ENCODE measurements at regions not wholly inside any gene's neighbourhood (a gene's known extent, or its start where the extent isn't known, plus 50 kb on each side); places are given as distances from the start of the nearest gene placed in this dataset.

- Histone ChIP-seq H3K9me2 (ENCODE audit: insufficient read depth) (no peaks in the 10 kb centered on the region), H3F3A (ENCODE audit: insufficient read depth) (no peaks in the 10 kb centered on the region), H2AFZ (no peak overlapping the region), H3K4me1 (ENCODE audit: insufficient read depth) (no peaks in the 10 kb centered on the region), H3K27me3 (replicated peaks; ENCODE audit: insufficient read depth) (no peaks in the 10 kb centered on the region), H3K36me3 (ENCODE audit: low read depth) (no peaks in the 10 kb centered on the region), H3K27ac (no peak overlapping the region), H3K9me3 (ENCODE audit: low read depth) (no peaks in the 10 kb centered on the region), H3K4me2 (ENCODE audit: unreplicated experiment) (no peak overlapping the region), H3K9ac (no peak overlapping the region), H3K4me3 (no peak overlapping the region), H4K20me1 (ENCODE audit: insufficient read depth) (no peaks in the 10 kb centered on the region), H3K79me2 (ENCODE audit: insufficient read depth) (no peaks in the 10 kb centered on the region)
- TF ChIP-seq EZH2phosphoT487 (IDR thresholded peaks at IDR 0.05; ENCODE audit: insufficient read depth, low read depth) (no peak), EZH2 (IDR thresholded peaks at IDR 0.05; ENCODE audit: insufficient read depth, poor library complexity, severe bottlenecking) (no peak)
- in situ Hi-C loops (cut with MboI), result no loop called here
- DNase-seq, result no peak
- 15 to 21% methylated on average over 5 of the region's 5 CpGs for WGBS, 2 experiments (ENCODE audit: low coverage in 1 of 2, low lambda C conversion rate in 2 of 2, missing lambda C conversion rate in 2 of 2)
These were observed 725.0 kb downstream of the PRELID2 start for GRCh38 chr5:145110181-145110580.

- Histone ChIP-seq H3K4me3 (no peak overlapping the region), H3K4me2 (ENCODE audit: unreplicated experiment) (no peak overlapping the region), H3F3A (ENCODE audit: insufficient read depth) (no peaks in the 10 kb centered on the region), H2AFZ (no peak overlapping the region), H3K36me3 (ENCODE audit: low read depth) (no peaks in the 10 kb centered on the region), H3K9ac (no peak overlapping the region), H3K27me3 (replicated peaks; ENCODE audit: insufficient read depth) (no peaks in the 10 kb centered on the region), H3K79me2 (ENCODE audit: insufficient read depth) (no peaks in the 10 kb centered on the region), H4K20me1 (ENCODE audit: insufficient read depth) (no peaks in the 10 kb centered on the region), H3K9me2 (ENCODE audit: insufficient read depth) (no peaks in the 10 kb centered on the region), H3K4me1 (ENCODE audit: insufficient read depth) (no peaks in the 10 kb centered on the region), H3K9me3 (ENCODE audit: low read depth) (no peaks in the 10 kb centered on the region), H3K27ac (no peak overlapping the region)
- in situ Hi-C loops (cut with MboI), result no loop called here
- WGBS, 2 experiments (ENCODE audit: low coverage in 1 of 2, low lambda C conversion rate in 2 of 2, missing lambda C conversion rate in 2 of 2), result 69 to 80% methylated on average over 3 of the region's 3 CpGs
- TF ChIP-seq EZH2 (IDR thresholded peaks at IDR 0.05; ENCODE audit: insufficient read depth, poor library complexity, severe bottlenecking) (no peak), EZH2phosphoT487 (IDR thresholded peaks at IDR 0.05; ENCODE audit: insufficient read depth, low read depth) (no peak)
- DNase-seq, result no peak
These were observed 729.8 kb downstream of the PRELID2 start for GRCh38 chr5:145105384-145105783.

- H3K9ac ChIP-seq, result no peak overlapping the region
- no peaks in the 10 kb centered on the region for H4K20me1 ChIP-seq (ENCODE audit: insufficient read depth)
- no peaks in the 10 kb centered on the region for H3K9me3 ChIP-seq (ENCODE audit: low read depth)
- H3F3A ChIP-seq (ENCODE audit: insufficient read depth), result no peaks in the 10 kb centered on the region
- H3K4me3 ChIP-seq, result no peak overlapping the region
- in situ Hi-C loops (cut with MboI), result no loop called here
- H3K27ac ChIP-seq, result no peak overlapping the region
- H3K9me2 ChIP-seq (ENCODE audit: insufficient read depth), result no peaks in the 10 kb centered on the region
- no peak overlapping the region for H3K4me2 ChIP-seq (ENCODE audit: unreplicated experiment)
- H3K79me2 ChIP-seq (ENCODE audit: insufficient read depth), result no peaks in the 10 kb centered on the region
- DNase-seq, result no peak
- H3K4me1 ChIP-seq (ENCODE audit: insufficient read depth), result no peaks in the 10 kb centered on the region
- no peaks in the 10 kb centered on the region for H3K27me3 ChIP-seq (replicated peaks; ENCODE audit: insufficient read depth)
- H3K36me3 ChIP-seq (ENCODE audit: low read depth), result no peaks in the 10 kb centered on the region
- no peak overlapping the region for H2AFZ ChIP-seq
- no peak for TF ChIP-seq EZH2phosphoT487 (IDR thresholded peaks at IDR 0.05; ENCODE audit: insufficient read depth, low read depth)
- no peak for TF ChIP-seq EZH2 (IDR thresholded peaks at IDR 0.05; ENCODE audit: insufficient read depth, poor library complexity, severe bottlenecking)
These were observed 731.0 kb downstream of the PRELID2 start for GRCh38 chr5:145104106-145104505.

GRCh38 chr5:145101246-145101645, 733.9 kb downstream of the PRELID2 start:
- H2AFZ ChIP-seq, result no peak overlapping the region
- no peak overlapping the region for H3K9ac ChIP-seq
- H3K4me1 ChIP-seq (ENCODE audit: insufficient read depth), result no peaks in the 10 kb centered on the region
- no peaks in the 10 kb centered on the region for H3K27me3 ChIP-seq (replicated peaks; ENCODE audit: insufficient read depth)
- TF ChIP-seq EZH2phosphoT487 (IDR thresholded peaks at IDR 0.05; ENCODE audit: insufficient read depth, low read depth) (no peak), EZH2 (IDR thresholded peaks at IDR 0.05; ENCODE audit: insufficient read depth, poor library complexity, severe bottlenecking) (no peak)
- H3K27ac ChIP-seq, result no peak overlapping the region
- H3K79me2 ChIP-seq (ENCODE audit: insufficient read depth), result no peaks in the 10 kb centered on the region
- H3K9me2 ChIP-seq (ENCODE audit: insufficient read depth), result no peaks in the 10 kb centered on the region
- H3F3A ChIP-seq (ENCODE audit: insufficient read depth), result no peaks in the 10 kb centered on the region
- H3K4me3 ChIP-seq, result no peak overlapping the region
- in situ Hi-C loops (cut with MboI), result no loop called here
- DNase-seq, result peak; percentile 8
- H3K4me2 ChIP-seq (ENCODE audit: unreplicated experiment), result no peak overlapping the region
- no peaks in the 10 kb centered on the region for H4K20me1 ChIP-seq (ENCODE audit: insufficient read depth)
- no peaks in the 10 kb centered on the region for H3K36me3 ChIP-seq (ENCODE audit: low read depth)
- WGBS, 2 experiments (ENCODE audit: low coverage in 1 of 2, low lambda C conversion rate in 2 of 2, missing lambda C conversion rate in 2 of 2), result 67 to 73% methylated on average over 3 of the region's 3 CpGs
- no peaks in the 10 kb centered on the region for H3K9me3 ChIP-seq (ENCODE audit: low read depth)

GRCh38 chr5:145090115-145090514, 745.0 kb downstream of the PRELID2 start:
- in situ Hi-C loops (cut with MboI), result no loop called here
- no peaks in the 10 kb centered on the region for H3K9me2 ChIP-seq (ENCODE audit: insufficient read depth)
- no peak overlapping the region for H3K4me2 ChIP-seq (ENCODE audit: unreplicated experiment)
- no peaks in the 10 kb centered on the region for H3K27me3 ChIP-seq (replicated peaks; ENCODE audit: insufficient read depth)
- no peaks in the 10 kb centered on the region for H3F3A ChIP-seq (ENCODE audit: insufficient read depth)
- H3K79me2 ChIP-seq (ENCODE audit: insufficient read depth), result no peaks in the 10 kb centered on the region
- no peak overlapping the region for H3K4me3 ChIP-seq
- no peak for DNase-seq
- H4K20me1 ChIP-seq (ENCODE audit: insufficient read depth), result no peaks in the 10 kb centered on the region
- 50 to 62% methylated on average over 1 of the region's 1 CpG for WGBS, 2 experiments (ENCODE audit: low coverage in 1 of 2, low lambda C conversion rate in 2 of 2, missing lambda C conversion rate in 2 of 2)
- no peak overlapping the region for H3K27ac ChIP-seq
- TF ChIP-seq EZH2phosphoT487 (IDR thresholded peaks at IDR 0.05; ENCODE audit: insufficient read depth, low read depth), result no peak
- TF ChIP-seq EZH2 (IDR thresholded peaks at IDR 0.05; ENCODE audit: insufficient read depth, poor library complexity, severe bottlenecking), result no peak
- no peak overlapping the region for H3K9ac ChIP-seq
- no peaks in the 10 kb centered on the region for H3K36me3 ChIP-seq (ENCODE audit: low read depth)
- H2AFZ ChIP-seq, result no peak overlapping the region
- no peaks in the 10 kb centered on the region for H3K9me3 ChIP-seq (ENCODE audit: low read depth)
- H3K4me1 ChIP-seq (ENCODE audit: insufficient read depth), result no peaks in the 10 kb centered on the region
